ENCODE measurements at regions not wholly inside any gene's neighbourhood (a gene's known extent, or its start where the extent isn't known, plus 50 kb on each side); places are given as distances from the start of the nearest gene placed in this dataset.
"Not testable (repeated sequence)": the region's sequence is repeated elsewhere in the genome, so short reads cannot be mapped to it uniquely, and the experiment has no call there.

DNA sequence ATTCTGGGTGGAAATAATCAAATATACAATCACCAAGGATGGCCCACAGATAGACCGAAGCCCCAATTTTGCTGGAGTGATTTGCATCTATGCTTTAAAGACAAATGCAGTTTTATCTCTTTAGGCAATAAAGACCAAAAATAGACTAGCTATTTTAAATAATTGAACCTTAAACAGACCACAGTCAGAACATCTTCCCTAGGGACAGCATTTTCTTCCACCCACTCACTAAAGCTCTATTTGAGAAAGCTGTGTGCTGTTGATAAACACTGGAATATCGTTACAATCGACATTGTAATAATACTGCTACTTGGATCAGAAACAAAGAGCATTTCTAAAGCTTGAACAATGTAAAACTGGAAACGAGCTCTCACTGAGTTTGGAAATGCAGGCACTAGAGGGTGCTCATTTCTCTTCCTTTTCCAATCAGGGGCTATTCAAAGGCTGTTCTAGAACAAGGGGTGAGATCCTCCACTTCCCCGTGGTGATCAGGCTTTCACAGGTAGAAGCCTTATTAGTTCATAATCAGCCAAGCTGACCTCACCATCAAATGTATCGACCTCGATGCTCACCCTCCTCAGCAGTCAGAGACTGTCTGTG lies 209.3 kb upstream of the PRSS58 start:
- H3K4me3 ChIP-seq; H3K27me3 ChIP-seq; H3K36me3 ChIP-seq; H3K27ac ChIP-seq; H3K9me3 ChIP-seq (replicated peaks); DNase-seq; H3K4me1 ChIP-seq: not testable (repeated sequence)

DNA sequence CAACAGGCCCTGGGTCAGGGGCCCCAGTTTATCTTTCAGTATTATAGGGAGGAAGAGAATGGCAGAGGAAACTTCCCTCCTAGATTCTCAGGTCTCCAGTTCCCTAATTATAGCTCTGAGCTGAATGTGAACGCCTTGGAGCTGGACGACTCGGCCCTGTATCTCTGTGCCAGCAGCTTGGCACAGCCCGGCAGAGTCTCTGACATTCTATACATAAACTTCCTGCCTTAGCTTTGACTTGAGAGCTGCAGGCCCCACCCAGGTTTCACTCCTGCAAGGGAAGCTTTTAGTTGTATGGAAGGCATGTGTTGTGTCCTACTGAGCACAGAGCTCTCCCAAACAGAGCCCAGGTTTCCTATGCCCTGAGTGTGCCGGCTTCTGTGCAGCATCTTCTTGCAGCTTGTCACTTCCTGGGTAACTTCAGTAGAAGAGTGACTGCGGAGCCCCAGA lies 205.6 kb upstream of the PRSS58 start:
- H3K27ac ChIP-seq, result no peak overlapping the region
- 0 out of 2 replicates have a peak, but pooled peaks cover 4% of the 10 kb centered on the region for H3K27me3 ChIP-seq
- DNase-seq, result no peak
- H3K4me1 ChIP-seq, result peaks cover 6% of the 10 kb centered on the region; the same call in 1 of the 2 replicates
- H3K4me3 ChIP-seq, result no peak overlapping the region
- H3K9me3 ChIP-seq (replicated peaks), result no peaks in the 10 kb centered on the region
- H3K36me3 ChIP-seq, result no peaks in the 10 kb centered on the region

DNA sequence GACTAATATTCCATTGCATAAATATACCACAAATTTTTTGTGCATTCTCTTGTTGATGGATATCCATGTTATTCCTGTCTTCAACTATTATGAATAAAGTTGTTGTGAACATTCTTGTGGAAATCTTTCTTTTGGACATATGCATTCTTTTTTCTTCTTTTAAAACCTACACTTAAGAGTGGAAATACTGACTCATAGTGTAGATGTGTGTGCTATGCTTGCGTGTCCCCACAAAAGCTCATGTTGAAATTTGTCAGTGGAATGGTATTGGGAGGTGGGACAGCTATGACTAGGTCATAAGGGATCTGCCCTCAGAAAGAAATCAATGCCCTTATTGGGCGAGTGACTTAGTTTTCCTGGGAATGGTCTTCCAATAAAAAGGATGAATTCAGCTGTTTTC lies 203.6 kb upstream of the PRSS58 start:
- Histone ChIP-seq H3K9me3 (replicated peaks) (no peaks in the 10 kb centered on the region), H3K4me1 (peaks cover 6% of the 10 kb centered on the region; the same call in 1 of the 2 replicates), H3K27me3 (peaks cover 4% of the 10 kb centered on the region; the same call in 1 of the 2 replicates), H3K27ac (no peak overlapping the region), H3K36me3 (no peaks in the 10 kb centered on the region), H3K4me3 (no peak overlapping the region)
- no peak for DNase-seq

DNA sequence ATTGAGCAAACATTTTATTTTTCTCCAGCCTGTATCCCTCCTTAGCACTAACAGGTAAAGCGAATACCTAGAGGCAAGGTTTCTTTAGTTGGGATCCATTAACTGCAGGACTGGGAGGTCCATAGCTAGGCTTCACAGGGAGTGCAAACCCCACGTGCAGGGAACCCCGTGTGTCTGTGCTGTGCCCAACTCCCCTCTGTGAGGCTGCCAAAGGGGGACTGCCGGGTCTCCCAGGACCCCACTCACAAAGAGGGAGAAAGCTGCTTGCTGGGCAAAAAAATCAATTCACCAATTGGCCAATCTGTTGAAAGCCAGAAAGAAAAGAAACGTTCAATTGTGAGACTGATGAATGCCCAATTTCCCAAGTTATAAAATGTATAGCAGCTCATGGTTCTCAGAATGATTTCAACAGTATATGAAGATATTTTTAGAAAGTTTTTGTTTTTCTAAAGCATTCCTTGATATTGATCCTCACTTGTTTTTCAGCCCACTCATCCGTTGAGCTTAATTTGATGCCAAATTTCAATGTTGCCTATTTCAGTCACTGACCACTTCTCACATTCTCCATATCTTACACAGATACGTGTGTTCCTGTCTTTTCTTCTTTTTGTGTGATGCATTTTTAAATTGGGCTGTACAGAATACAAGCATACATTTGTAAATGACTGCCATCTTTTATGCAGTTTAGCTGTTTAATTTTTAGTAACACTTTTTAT lies 202.7 kb upstream of the PRSS58 start:
- Histone ChIP-seq H3K4me3 (no peak overlapping the region), H3K9me3 (replicated peaks) (no peaks in the 10 kb centered on the region), H3K27me3 (no peaks in the 10 kb centered on the region; the same call in 1 of the 2 replicates), H3K27ac (no peak overlapping the region), H3K36me3 (no peaks in the 10 kb centered on the region), H3K4me1 (peaks cover 6% of the 10 kb centered on the region; the same call in 1 of the 2 replicates)
- DNase-seq, result no peak

DNA sequence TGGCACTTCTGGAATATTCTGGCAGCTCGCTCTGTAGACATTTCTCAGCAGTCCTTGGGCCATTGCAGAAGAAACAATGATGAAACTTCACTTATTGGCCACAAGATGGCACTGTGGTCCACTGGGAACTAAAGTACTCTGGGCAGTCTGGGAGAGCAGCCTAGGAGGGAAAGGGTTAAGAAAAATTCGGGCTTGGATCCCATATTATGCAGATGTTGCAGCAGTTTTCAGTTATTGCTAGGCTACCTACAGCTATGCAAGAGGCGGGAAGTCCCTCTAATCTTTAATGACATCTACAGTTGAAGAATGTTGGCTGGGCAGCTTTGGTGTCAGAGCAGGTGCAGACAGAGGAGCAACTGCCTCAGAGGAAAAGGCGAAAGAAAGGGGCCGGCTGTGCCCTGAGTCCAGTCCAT lies 201.7 kb upstream of the PRSS58 start:
- H3K4me3 ChIP-seq, result no peak overlapping the region
- H3K27me3 ChIP-seq, result peaks cover 3% of the 10 kb centered on the region
- H3K9me3 ChIP-seq (replicated peaks), result no peaks in the 10 kb centered on the region
- DNase-seq, result peak; percentile 52 to 82
- H3K36me3 ChIP-seq, result no peaks in the 10 kb centered on the region
- H3K27ac ChIP-seq, result no peak overlapping the region
- peaks cover 6% of the 10 kb centered on the region; the same call in 1 of the 2 replicates for H3K4me1 ChIP-seq

DNA sequence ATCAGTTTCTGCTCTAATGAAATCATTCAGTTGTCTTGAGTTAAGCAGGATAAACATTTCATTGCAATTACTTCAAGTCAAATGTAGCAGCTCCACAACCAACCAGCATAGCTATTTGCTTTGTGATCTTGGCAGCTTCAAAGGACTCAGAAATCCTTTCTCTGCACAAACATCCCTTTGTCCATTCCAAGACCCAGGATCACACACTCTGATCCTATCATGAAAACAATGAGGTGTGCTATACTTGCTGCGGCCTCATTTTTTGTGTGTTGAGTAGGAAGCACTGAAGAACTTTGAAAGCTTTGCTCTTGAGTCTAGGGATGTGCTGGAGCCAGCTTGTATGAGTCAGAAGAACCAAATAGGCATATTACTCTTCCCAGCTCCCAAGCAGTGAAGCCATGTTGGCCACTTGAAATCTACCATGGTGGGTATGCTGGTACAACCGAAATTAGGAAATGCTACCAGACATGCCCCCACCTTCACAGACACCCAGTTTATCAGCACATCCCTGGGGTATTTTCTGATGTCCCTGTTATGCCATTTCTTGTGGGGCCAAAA lies 199.4 kb upstream of the PRSS58 start:
- Histone ChIP-seq H3K9me3 (replicated peaks) (no peaks in the 10 kb centered on the region), H3K4me3 (no peak overlapping the region), H3K36me3 (no peaks in the 10 kb centered on the region), H3K27me3 (peaks cover 10% of the 10 kb centered on the region), H3K4me1 (peaks cover 6% of the 10 kb centered on the region; the same call in 1 of the 2 replicates), H3K27ac (no peak overlapping the region)
- DNase-seq, result no peak

DNA sequence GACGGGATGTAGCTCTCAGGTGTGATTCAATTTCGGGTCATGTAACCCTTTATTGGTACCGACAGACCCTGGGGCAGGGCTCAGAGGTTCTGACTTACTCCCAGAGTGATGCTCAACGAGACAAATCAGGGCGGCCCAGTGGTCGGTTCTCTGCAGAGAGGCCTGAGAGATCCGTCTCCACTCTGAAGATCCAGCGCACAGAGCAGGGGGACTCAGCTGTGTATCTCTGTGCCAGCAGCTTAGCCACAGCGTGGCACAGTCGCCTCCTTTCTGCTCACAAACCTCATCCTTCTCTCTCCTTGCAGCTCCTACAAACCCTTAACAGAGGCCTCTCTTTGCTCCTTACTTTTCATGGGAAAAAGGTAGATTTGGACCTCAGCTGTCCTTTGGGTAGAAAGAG lies 197.5 kb upstream of the PRSS58 start:
- peaks cover 10% of the 10 kb centered on the region for H3K27me3 ChIP-seq
- H3K4me3 ChIP-seq, result no peak overlapping the region
- no peaks in the 10 kb centered on the region for H3K9me3 ChIP-seq (replicated peaks)
- peaks cover 4% of the 10 kb centered on the region; the same call in 1 of the 2 replicates for H3K4me1 ChIP-seq
- no peaks in the 10 kb centered on the region for H3K36me3 ChIP-seq
- H3K27ac ChIP-seq, result no peak overlapping the region
- DNase-seq, result no peak

DNA sequence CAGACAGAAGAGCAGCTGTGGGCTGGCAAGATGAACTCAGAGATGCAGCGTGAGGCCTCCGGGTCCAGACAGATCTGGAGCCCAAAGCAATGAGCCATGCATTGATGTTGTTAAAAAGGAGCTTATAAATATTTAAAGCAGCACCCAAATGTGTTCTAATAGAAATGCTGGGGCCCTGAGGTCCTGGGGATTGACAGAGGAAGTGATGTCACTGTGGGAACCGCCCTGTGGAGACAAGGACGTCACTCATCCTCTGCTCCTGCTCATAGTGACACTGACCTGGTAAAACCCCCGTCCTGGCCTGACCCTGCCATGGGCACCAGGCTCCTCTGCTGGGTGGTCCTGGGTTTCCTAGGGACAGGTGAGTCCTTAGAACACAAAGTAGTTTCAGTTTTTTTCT lies 197.0 kb upstream of the PRSS58 start:
- no peaks in the 10 kb centered on the region for H3K36me3 ChIP-seq
- DNase-seq, result no peak

DNA sequence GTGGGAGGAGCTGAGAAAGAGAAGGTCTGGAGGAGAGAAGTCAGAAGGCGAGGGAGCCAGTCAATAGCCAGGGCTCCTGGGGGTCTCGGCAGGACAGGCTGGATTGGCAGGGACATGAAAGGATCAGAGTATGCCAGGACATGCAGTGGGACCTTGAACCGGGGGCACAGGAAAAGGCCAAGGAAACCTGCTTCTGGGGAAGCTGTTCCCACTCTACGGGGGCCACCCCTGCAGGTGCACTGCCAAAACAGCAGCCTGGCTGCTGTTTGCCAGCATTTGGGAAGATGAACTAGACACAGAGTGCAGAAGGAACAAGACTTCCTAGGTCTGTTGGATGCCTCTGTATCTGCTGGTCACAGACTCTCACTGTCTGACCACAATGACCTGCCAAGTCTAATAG lies 194.9 kb upstream of the PRSS58 start:
- no peaks in the 10 kb centered on the region for H3K36me3 ChIP-seq

More for the DNA sequence above, 197.0 kb upstream of the PRSS58 start:
- H3K4me3 ChIP-seq, result no peak overlapping the region
- no peak overlapping the region for H3K27ac ChIP-seq
- peaks cover 2% of the 10 kb centered on the region; the same call in 1 of the 2 replicates for H3K4me1 ChIP-seq
- H3K9me3 ChIP-seq (replicated peaks), result no peaks in the 10 kb centered on the region
- peaks cover 10% of the 10 kb centered on the region for H3K27me3 ChIP-seq

DNA sequence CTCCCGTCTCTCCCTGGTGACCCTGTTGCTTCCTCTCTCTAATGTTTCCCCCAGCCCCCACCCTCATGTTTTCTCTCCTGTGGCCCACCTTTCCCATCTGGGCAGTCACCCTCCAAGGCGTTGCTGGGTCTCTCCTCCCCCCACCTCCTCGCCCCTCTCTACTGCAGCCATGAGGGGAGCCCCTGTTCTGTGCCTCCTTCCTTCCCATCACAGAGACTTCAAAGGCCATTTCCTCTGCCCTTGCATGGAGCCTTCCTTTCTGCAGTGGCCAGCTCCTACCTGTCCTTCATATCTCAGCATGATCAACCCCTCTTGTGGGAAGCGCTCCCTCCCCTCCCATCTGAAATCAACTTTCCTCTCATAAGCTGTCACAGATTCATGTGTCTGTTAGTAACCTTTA lies 194.0 kb upstream of the PRSS58 start:
- DNase-seq, result no peak
- H3K4me3 ChIP-seq, result no peak overlapping the region

More for the DNA sequence above, 194.9 kb upstream of the PRSS58 start:
- H3K9me3 ChIP-seq (replicated peaks), result no peaks in the 10 kb centered on the region
- H3K4me3 ChIP-seq, result no peak overlapping the region
- no peak overlapping the region for H3K27ac ChIP-seq
- no peak for DNase-seq
- H3K27me3 ChIP-seq, result peaks cover 13% of the 10 kb centered on the region
- no peaks in the 10 kb centered on the region for H3K4me1 ChIP-seq

DNA sequence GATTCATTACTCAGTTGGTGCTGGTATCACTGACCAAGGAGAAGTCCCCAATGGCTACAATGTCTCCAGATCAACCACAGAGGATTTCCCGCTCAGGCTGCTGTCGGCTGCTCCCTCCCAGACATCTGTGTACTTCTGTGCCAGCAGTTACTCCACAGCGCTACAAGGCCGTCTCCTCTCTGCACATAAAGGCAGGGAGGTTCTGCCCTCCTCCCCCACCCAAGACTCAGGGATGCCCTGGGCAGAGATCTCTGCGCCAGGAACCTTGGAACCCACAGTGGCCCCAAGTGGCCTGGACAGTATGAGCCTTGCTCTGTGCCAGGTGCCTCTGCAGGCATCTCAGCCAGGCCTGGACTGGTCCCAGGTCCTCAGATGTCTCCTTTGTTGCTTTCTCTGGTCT lies 193.4 kb upstream of the PRSS58 start:
- Histone ChIP-seq H3K27me3 (peaks cover 13% of the 10 kb centered on the region), H3K9me3 (replicated peaks) (no peaks in the 10 kb centered on the region), H3K4me1 (no peaks in the 10 kb centered on the region), H3K36me3 (no peaks in the 10 kb centered on the region), H3K4me3 (no peak overlapping the region), H3K27ac (no peak overlapping the region)
- no peak for DNase-seq

More for the DNA sequence above, 194.0 kb upstream of the PRSS58 start:
- Histone ChIP-seq H3K36me3 (no peaks in the 10 kb centered on the region), H3K9me3 (replicated peaks) (no peaks in the 10 kb centered on the region), H3K27ac (no peak overlapping the region), H3K4me1 (no peaks in the 10 kb centered on the region), H3K27me3 (peaks cover 13% of the 10 kb centered on the region)

DNA sequence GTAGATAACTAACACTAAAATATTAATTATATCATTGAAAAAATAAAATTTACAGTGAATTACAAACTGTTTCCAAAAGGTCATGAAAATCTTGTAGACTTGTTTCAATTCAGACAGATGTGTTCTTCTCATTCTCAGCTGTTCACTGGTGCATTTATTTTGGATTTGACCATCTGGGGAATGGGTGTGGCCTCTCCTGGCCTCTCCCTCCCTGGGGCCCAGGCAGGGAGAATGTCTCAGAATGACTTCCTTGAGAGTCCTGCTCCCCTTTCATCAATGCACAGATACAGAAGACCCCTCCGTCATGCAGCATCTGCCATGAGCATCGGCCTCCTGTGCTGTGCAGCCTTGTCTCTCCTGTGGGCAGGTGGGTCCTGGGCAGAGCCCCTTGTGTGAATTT lies 192.8 kb upstream of the PRSS58 start:
- H3K4me1 ChIP-seq, result no peaks in the 10 kb centered on the region
- H3K27ac ChIP-seq, result no peak overlapping the region
- no peak for DNase-seq
- H3K27me3 ChIP-seq, result peaks cover 13% of the 10 kb centered on the region
- H3K36me3 ChIP-seq, result no peaks in the 10 kb centered on the region
- no peak overlapping the region for H3K4me3 ChIP-seq
- H3K9me3 ChIP-seq (replicated peaks), result no peaks in the 10 kb centered on the region

DNA sequence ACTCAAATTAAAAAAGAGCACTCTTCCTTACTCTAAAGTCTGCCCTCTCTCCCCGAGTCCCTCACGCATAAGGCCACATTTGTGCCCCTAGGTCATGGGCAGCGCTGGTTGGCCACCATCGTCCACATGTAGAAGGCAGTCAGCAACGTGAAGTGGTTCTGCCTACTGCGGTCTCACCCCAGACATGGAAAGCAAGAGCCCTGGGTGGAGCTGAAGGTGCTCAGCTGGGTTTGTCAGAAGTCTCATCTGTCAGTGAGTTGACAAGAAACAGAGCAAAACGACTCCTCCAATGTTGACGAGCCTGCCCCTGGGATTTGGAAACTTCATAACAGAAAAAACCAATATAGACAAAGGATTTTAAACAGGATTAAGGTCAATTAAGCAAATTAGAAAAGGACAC lies 192.3 kb upstream of the PRSS58 start:
- no peaks in the 10 kb centered on the region for H3K36me3 ChIP-seq
- DNase-seq, result no peak
- no peaks in the 10 kb centered on the region for H3K9me3 ChIP-seq (replicated peaks)
- H3K4me3 ChIP-seq, result no peak overlapping the region
- H3K27ac ChIP-seq, result no peak overlapping the region
- H3K4me1 ChIP-seq, result no peaks in the 10 kb centered on the region
- H3K27me3 ChIP-seq, result peaks cover 13% of the 10 kb centered on the region

DNA sequence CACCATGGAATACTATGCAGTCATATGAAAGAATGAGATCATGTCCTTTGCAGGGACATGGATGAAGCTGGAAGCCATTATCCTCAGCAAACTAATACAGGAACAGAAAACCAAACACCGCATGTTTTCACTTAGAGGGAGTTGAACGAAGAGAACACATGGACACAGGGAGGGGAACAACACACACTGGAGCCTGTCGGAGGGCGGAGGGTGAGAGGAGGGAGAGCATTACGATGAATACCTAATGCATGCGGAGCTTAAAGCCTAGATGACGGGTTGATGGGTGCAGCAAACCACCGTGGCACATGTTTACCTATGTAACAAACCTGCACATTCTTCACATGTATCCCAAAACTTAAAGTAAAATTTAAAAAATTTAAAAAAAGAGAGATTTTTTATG lies 191.0 kb upstream of the PRSS58 start:
- not testable (repeated sequence) for H3K4me3 ChIP-seq; DNase-seq; H3K9me3 ChIP-seq (replicated peaks); H3K27me3 ChIP-seq; H3K27ac ChIP-seq; H3K36me3 ChIP-seq; H3K4me1 ChIP-seq

DNA sequence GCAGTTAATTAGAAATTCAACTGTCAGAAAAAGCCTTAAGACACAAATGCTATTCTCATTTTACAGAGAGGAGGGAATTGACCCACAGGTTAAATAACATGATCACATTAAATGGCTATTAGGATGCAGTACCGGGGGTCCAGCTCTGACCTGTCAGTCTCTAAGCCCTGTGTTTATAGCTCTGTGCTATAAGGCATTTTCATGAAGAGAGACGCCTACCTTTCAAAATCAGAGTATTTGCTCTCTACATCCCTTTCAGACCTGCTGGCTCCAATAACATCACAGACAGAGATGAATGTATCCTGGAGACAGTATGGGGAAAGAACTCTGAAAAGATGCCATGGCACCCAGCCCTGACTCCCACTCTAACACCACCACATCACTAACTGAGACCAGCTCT lies 189.9 kb upstream of the PRSS58 start:
- no peak for DNase-seq
- Histone ChIP-seq H3K4me1 (no peaks in the 10 kb centered on the region), H3K4me3 (no peak overlapping the region)

More for the DNA sequence above, 189.9 kb upstream of the PRSS58 start:
- Histone ChIP-seq H3K27me3 (0 out of 2 replicates have a peak, but pooled peaks cover 4% of the 10 kb centered on the region), H3K9me3 (replicated peaks) (no peaks in the 10 kb centered on the region), H3K36me3 (no peaks in the 10 kb centered on the region), H3K27ac (no peak overlapping the region)

All from SJCRH30 (cell line).